GM12873 (cell line): ENCODE measurements at regions not wholly inside any gene's neighbourhood (a gene's known extent, or its start where the extent isn't known, plus 50 kb on each side); places are given as distances from the start of the nearest gene placed in this dataset.

Experiments
- TF ChIP-seq, protein P1 (sequence below): IDR thresholded peaks from 2 replicates; pipeline ENCODE4 v1.5.1; 2012; ENCODE audit warnings: low read depth, mild to moderate bottlenecking, moderate library complexity, low read length, control low read depth; ENCODE audit not compliant: insufficient read depth; ENCODE audit errors: missing control alignments

DNA sequence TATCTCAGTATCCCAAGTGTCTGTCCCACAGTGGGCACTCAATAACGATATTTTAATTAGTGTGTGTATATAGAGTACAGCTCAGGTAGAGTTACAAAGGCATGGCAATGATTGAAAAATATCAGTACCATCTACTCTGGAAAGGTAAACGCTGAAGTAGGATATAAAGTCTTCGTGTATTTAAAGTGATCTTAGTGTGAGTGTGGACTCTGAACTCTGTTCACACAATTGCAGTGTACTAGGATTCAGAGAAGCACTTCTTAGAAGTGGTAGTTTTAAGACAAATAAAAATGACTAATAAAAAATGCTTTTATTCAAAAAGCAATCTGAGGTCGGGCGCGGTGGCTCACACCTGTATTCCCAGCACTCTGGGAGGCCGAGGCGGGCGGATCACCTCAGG is 62.9 kb upstream of the RAP2B start:
- TF ChIP-seq, protein P1, sequence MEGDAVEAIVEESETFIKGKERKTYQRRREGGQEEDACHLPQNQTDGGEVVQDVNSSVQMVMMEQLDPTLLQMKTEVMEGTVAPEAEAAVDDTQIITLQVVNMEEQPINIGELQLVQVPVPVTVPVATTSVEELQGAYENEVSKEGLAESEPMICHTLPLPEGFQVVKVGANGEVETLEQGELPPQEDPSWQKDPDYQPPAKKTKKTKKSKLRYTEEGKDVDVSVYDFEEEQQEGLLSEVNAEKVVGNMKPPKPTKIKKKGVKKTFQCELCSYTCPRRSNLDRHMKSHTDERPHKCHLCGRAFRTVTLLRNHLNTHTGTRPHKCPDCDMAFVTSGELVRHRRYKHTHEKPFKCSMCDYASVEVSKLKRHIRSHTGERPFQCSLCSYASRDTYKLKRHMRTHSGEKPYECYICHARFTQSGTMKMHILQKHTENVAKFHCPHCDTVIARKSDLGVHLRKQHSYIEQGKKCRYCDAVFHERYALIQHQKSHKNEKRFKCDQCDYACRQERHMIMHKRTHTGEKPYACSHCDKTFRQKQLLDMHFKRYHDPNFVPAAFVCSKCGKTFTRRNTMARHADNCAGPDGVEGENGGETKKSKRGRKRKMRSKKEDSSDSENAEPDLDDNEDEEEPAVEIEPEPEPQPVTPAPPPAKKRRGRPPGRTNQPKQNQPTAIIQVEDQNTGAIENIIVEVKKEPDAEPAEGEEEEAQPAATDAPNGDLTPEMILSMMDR: no peak

DNA sequence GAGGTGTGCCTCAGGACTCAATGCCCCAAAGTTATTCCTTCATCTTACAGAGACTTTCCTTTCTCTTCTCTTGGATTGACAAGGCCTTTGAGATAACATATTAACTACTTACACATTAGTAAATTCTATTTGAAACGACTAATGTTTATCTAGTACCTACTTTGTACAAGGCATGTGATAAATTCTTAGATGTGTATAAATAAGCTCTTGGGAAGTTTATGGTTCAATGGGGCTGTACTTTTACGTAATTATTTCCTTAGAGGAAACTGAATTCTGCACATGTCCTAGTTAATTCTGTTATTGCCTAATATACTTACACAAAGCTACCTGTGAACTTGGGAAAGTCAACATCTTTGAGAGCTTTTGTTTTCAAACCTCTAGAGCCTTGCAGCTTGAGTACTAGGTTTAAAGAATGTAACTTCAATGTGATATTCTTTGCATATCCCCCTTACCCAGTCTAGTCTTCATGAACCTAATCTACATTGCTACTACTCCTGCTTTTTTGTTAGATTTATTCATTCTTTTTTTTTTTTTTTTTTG is 58.5 kb upstream of the RAP2B start:
- TF ChIP-seq, protein P1: no peak

DNA sequence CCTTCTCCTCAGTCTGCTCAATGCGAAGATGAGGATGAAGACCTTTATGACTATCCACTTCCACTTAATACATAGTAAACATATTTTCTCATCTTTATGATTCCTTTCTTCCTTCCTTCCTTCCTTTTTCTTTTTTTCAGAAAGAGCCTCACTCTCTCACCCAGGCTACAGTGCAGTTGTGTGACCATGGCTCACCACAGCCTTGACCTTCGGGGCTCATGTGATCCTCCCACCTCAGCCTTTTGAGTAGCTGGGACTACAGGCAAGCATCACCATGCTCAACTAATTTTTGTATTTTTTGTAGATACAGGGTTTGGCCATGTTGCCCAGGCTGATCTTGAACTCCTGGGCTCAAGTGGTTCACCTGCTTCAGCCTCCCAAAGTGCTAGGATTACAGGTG is 52.0 kb upstream of the RAP2B start:
- TF ChIP-seq, protein P1: no peak

DNA sequence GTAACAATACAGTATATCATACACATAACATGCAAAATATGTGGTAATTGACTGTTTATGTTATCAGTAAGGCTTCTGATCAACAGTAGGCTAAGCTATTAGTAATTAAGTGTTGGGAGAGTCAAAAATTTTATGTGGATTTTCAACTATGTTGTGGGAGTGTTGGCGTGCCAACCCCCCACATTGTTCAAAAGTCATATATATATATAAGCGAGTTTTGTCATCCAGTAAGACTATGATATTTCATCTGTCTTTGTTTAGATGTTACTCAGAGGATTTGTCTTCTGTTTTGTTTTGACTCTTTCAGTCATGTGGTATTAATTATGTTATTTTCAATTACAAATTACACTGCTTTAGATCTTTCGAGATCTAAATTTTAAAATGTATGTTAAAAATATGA is 51.0 kb upstream of the RAP2B start:
- TF ChIP-seq, protein P1: no peak
